GM19023 (cell line): ENCODE measurements at regions not wholly inside any gene's neighbourhood (a gene's known extent, or its start where the extent isn't known, plus 50 kb on each side); places are given as distances from the start of the nearest gene placed in this dataset.

ENCODE experiments used
- ATAC-seq: cut with Tn5 transposase; IDR thresholded peaks from one replicate; pipeline ENCODE4 v1.9.1; 2021; ENCODE audit warnings: mild to moderate bottlenecking, moderate library complexity; ENCODE audit not compliant: unreplicated experiment

DNA sequence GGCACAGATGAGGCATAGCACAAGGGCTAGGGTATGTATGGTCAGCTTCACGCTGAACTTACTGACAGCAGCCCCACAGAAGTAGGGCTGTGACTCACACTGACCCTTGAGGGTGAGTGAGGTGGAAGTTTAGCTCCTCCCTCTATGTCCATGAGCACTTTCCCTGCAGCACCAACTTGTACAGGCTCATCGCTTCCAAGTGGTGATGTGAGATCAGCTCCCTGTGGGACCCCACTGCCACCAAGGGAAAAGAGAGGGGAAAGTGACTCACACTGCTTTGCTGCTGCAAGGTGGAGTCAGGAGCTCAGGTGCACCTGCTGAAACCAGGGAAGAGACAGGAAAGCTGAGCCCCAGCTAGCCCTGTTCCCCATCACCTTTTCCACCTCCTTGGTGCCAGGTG is 91.5 kb downstream of the TEX51 start:
- no peak for ATAC-seq

DNA sequence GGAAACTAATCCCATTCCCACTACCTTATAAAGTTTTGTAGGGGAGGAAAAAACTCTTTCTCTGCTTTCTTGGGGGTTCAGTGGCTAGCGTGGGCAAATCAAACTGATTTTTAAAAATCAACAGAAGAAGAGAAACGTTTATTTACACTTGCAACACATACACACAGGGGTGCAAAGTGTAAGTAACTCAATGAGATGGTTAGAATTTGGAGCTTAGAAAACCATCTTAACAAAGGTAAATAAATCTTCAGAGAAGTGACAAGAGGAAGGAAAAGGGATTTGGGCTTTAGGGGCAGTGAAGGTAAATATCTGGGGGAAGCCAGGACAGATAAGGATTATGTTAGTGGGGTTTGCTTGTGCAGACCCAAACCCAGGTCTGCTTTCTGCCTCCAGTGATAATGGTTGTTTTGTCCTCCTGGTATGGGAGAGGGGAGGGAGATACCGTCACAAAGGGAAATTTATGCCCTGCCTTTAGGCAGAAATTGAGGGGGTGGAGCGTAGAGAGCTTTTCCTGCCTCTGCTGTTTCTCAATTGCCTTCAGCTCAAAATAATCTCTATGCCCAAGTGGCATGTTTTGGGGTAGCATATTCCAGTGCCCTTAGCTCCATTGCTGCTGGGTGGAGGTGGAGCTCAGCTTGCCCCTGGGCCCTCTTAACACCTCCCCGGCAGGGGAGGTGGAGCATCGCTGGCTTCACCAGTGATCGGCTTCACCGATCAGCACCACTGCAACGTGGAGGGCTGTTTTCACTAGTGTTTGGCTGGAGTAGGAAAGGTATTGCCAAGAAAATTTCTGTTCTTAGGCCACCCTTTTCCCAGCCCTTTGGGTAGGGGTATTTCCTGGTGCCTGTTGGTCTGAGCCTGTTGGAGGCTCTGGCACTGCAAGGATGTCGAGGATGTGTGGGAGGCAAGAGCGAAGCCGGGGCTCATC is 92.2 kb downstream of the TEX51 start:
- ATAC-seq: no peak

DNA sequence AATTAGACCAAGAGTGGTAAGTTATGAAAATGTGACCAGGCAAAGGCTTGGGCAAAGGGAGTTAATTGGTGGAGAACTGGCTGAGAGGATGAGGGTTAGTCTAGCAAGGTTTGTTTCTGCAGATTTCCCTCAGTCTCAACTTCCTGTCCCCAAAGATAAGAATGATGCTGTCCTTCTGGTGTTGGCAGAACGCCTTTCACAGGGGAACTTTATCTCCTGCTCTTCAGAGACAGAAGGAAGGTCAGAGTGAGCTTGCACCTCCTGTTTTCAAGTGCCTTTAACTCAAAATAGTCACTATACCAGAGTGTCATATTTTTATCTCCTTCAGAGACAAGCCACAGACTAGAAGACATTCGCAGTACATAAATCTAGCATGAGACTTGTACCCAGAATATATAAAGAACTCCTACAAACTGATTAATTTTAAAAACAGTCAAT is 95.7 kb downstream of the TEX51 start:
- ATAC-seq: no peak

DNA sequence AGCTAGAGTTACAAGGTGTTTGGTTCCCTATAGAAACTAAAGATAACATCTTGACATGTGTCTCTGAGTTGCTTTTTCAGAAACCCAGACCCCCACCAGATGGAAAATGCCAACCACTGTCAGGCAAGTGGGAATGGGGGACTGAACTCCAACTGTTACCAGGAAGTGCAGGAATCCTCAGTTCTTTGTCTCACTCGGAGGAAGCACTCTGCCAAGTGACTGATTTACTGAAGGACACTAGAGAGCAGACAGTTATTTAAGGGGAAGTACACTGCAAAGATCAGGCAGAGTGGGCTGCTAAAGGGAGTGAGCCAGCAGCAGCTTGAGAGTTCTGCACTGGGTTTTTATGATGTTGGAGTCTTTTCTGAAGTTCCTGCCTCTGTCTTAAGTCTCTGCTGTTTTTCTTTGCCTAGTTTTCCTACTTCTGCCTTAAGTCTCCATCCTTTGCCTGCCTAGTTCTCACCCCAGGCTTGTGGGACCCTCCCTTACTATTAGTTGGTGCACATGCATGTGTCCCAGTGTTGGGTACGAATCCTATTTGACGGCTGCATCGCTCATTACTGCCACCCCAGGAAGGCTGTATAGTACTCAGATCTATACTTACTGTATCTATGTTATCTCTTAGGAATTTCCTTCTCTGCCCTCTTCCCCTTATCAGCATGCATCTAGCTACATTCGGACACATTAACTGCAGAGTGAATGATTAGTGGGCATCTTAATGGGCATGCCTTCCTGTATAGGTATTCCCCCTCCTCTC is 97.1 kb downstream of the TEX51 start:
- ATAC-seq: no peak

DNA sequence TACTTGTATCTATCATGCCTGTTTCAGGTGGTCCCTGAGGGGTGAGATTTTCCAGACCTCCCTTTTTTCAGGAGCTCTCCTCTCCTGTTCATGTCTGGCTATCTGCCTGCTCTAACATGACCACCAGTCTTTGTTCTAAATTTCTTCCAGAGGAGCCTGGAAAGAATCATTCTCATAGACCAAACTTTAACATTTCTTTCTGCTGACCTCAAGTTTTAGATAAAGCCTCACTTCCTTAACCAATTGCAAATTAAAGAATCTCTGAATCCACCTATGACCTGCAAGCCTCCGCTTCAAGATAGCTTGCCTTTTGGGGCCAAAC is 97.6 kb downstream of the TEX51 start:
- no peak for ATAC-seq
